ENCODE measurements at regions not wholly inside any gene's neighbourhood (a gene's known extent, or its start where the extent isn't known, plus 50 kb on each side); places are given as distances from the start of the nearest gene placed in this dataset.

GRCh38 chr13:81848291-81848690 is 1507.4 kb upstream of the SPRY2 start:
- DNase-seq: no peak
- Histone ChIP-seq H3K27ac (ENCODE audit: low read length in 2 of 2) (no peak overlapping the region), H3K9ac (ENCODE audit: low read length) (no peak overlapping the region), H4K20me1 (ENCODE audit: control insufficient read depth, insufficient read depth, low read length, poor library complexity, severe bottlenecking) (no peaks in the 10 kb centered on the region), H3K36me3 (replicated peaks in 1 of 2; ENCODE audit: control extremely low read depth in 1 of 2, control insufficient read depth in 1 of 2, extremely low read depth in 1 of 2, insufficient read depth in 2 of 2, low read length in 1 of 2) (no peaks in the 10 kb centered on the region), H2AFZ (ENCODE audit: insufficient read depth, low read depth, low read length, poor library complexity, severe bottlenecking) (no peak overlapping the region), H3K79me2 (ENCODE audit: control insufficient read depth, insufficient read depth, low read length) (no peaks in the 10 kb centered on the region), H3K4me1 (ENCODE audit: control insufficient read depth in 2 of 2, insufficient read depth in 2 of 2, low read length in 2 of 2) (no peaks in the 10 kb centered on the region), H3K4me2 (replicated peaks; ENCODE audit: low read depth, low read length, poor library complexity, severe bottlenecking) (no peak overlapping the region), H3K4me3 (ENCODE audit: control extremely low read depth in 1 of 5, extremely low read depth in 1 of 5, insufficient read depth in 1 of 5, low read depth in 2 of 5, low read length in 4 of 5) (no peak overlapping the region), H3K27me3 (replicated peaks in 1 of 4; ENCODE audit: control extremely low read depth in 1 of 4, control insufficient read depth in 3 of 4, insufficient read depth in 4 of 4, low read length in 3 of 4) (no peaks in the 10 kb centered on the region), H3K9me3 (ENCODE audit: control extremely low read depth in 1 of 3, control insufficient read depth in 2 of 3, insufficient read depth in 1 of 3, low read length in 2 of 3) (peaks cover 0 to 2% (median 0%) of the 10 kb centered on the region in 3 donors)
- ATAC-seq (ENCODE audit: low read depth): no peak
- Mint-ChIP-seq H3K4me1 (no peaks in the 10 kb centered on the region), H3K9me3 (ENCODE audit: insufficient read depth) (no peaks in the 10 kb centered on the region), H3K27me3 (no peaks in the 10 kb centered on the region), H3K27ac (no peak overlapping the region), H3K4me3 (no peak overlapping the region)
- ChIA-PET CTCF (no interaction called here), POLR2A (no interaction called here)
- TF ChIP-seq CTCF (IDR thresholded peaks at IDR 0.05) (no peak), EZH2 (IDR thresholded peaks at IDR 0.05; ENCODE audit: borderline replicate concordance, insufficient read depth, low read depth, low read length, poor library complexity, severe bottlenecking) (no peak)
- intact Hi-C loops (cut with micrococcal nuclease): no loop called here

GRCh38 chr13:81846771-81847170 is 1505.8 kb upstream of the SPRY2 start:
- Histone ChIP-seq H3K79me2 (ENCODE audit: control insufficient read depth, insufficient read depth, low read length) (no peaks in the 10 kb centered on the region), H4K20me1 (ENCODE audit: control insufficient read depth, insufficient read depth, low read length, poor library complexity, severe bottlenecking) (no peaks in the 10 kb centered on the region), H3K4me1 (ENCODE audit: control insufficient read depth in 2 of 2, insufficient read depth in 2 of 2, low read length in 2 of 2) (no peaks in the 10 kb centered on the region), H3K36me3 (replicated peaks in 1 of 2; ENCODE audit: control extremely low read depth in 1 of 2, control insufficient read depth in 1 of 2, extremely low read depth in 1 of 2, insufficient read depth in 2 of 2, low read length in 1 of 2) (no peaks in the 10 kb centered on the region), H2AFZ (ENCODE audit: insufficient read depth, low read depth, low read length, poor library complexity, severe bottlenecking) (no peak overlapping the region), H3K27me3 (replicated peaks in 1 of 4; ENCODE audit: control extremely low read depth in 1 of 4, control insufficient read depth in 3 of 4, insufficient read depth in 4 of 4, low read length in 3 of 4) (no peaks in the 10 kb centered on the region), H3K4me2 (replicated peaks; ENCODE audit: low read depth, low read length, poor library complexity, severe bottlenecking) (no peak overlapping the region), H3K9me3 (ENCODE audit: control extremely low read depth in 1 of 3, control insufficient read depth in 2 of 3, insufficient read depth in 1 of 3, low read length in 2 of 3) (peaks cover 0 to 2% (median 0%) of the 10 kb centered on the region in 3 donors), H3K4me3 (ENCODE audit: control extremely low read depth in 1 of 5, extremely low read depth in 1 of 5, insufficient read depth in 1 of 5, low read depth in 2 of 5, low read length in 4 of 5) (no peak overlapping the region), H3K27ac (ENCODE audit: low read length in 2 of 2) (no peak overlapping the region), H3K9ac (ENCODE audit: low read length) (no peak overlapping the region)
- intact Hi-C loops (cut with micrococcal nuclease): no loop called here
- no peak overlapping the region for H3K27ac Mint-ChIP-seq
- ATAC-seq (ENCODE audit: low read depth) (no peak), DNase-seq (no peak)
- ChIA-PET POLR2A (no interaction called here), CTCF (no interaction called here)
- H3K9me3 Mint-ChIP-seq (ENCODE audit: insufficient read depth): no peaks in the 10 kb centered on the region
- H3K27me3 Mint-ChIP-seq: no peaks in the 10 kb centered on the region
- H3K4me1 Mint-ChIP-seq: no peaks in the 10 kb centered on the region
- TF ChIP-seq CTCF (IDR thresholded peaks at IDR 0.05) (no peak), EZH2 (IDR thresholded peaks at IDR 0.05; ENCODE audit: borderline replicate concordance, insufficient read depth, low read depth, low read length, poor library complexity, severe bottlenecking) (no peak)
- H3K4me3 Mint-ChIP-seq: no peak overlapping the region
- WGBS (ENCODE audit: insufficient coverage): no CpG with 5 or more reads among the region's 2 CpGs
